Activated naive CD4-positive, alpha-beta T cell treated with anti-CD3 and anti-CD28 coated beads for 36 hours (primary cell): ENCODE measurements at regions not wholly inside any gene's neighbourhood (a gene's known extent, or its start where the extent isn't known, plus 50 kb on each side); places are given as distances from the start of the nearest gene placed in this dataset.

Source experiments
- CTCF ChIA-PET: fragments of 350-600 bp; sonication (Branson Sonifier 250); formaldehyde crosslinking; loops from one replicate; lab custom pipeline; 2021; ENCODE audit warnings: antibody characterized with exemption; lab: Charles Lee
- DNase-seq: peaks from one replicate; pipeline ENCODE4 v3.0.0-alpha.2; 2020
- H3K27ac Mint-ChIP-seq: one replicate; pipeline ENCODE4 v1.8.0; 2021; ENCODE audit warnings: mild to moderate bottlenecking, mixed read lengths
- H3K27me3 Mint-ChIP-seq: one replicate; pipeline ENCODE4 v1.8.0; 2021; ENCODE audit warnings: low read depth, mixed read lengths
- H3K36me3 Mint-ChIP-seq: one replicate; pipeline ENCODE4 v1.8.0; 2021; ENCODE audit warnings: low read depth, mixed read lengths
- H3K4me1 Mint-ChIP-seq: one replicate; pipeline ENCODE4 v1.8.0; 2021; ENCODE audit warnings: low read depth, mixed read lengths
- H3K4me3 Mint-ChIP-seq: one replicate; pipeline ENCODE4 v1.8.0; 2021; ENCODE audit warnings: mild to moderate bottlenecking, moderate library complexity, mixed read lengths
- H3K9me3 Mint-ChIP-seq: one replicate; pipeline ENCODE4 v1.8.0; 2021; ENCODE audit warnings: mixed read lengths
- intact Hi-C: fragments of 100-400 bp; cut with micrococcal nuclease; formaldehyde crosslinking; loops from one replicate; pipeline ENCODE4 v1.15.1; 2023

DNA sequence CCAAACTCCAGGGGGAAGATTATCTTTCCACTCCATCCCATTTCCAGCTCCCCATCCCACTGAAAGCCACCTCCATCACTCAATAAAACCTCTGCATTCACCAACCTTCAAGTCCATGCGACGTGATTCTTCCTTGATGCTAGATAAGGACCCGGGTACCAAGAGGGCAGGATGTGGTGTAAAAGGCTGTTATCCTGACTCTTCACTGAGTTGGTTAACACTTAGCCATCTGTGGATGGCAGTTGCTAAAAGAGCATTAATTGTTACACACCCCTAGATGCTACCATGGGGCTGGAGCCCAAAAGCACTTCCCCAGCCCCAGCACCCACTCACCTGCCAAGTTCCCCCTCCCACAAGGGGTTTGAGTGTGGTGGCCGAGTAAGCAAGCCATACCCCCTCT is 53.4 kb upstream of the DPP10 start:
- intact Hi-C loops, result no loop called here
- no peaks in the 10 kb centered on the region for H3K4me1 Mint-ChIP-seq
- no peak overlapping the region for H3K27ac Mint-ChIP-seq
- H3K27me3 Mint-ChIP-seq, result no peaks in the 10 kb centered on the region
- CTCF ChIA-PET, result no interaction called here
- H3K4me3 Mint-ChIP-seq, result no peak overlapping the region
- H3K36me3 Mint-ChIP-seq, result no peaks in the 10 kb centered on the region
- no peaks in the 10 kb centered on the region for H3K9me3 Mint-ChIP-seq
- DNase-seq, result no peak
